Psoas muscle (tissue), 7 donors: ENCODE measurements at regions not wholly inside any gene's neighbourhood (a gene's known extent, or its start where the extent isn't known, plus 50 kb on each side); places are given as distances from the start of the nearest gene placed in this dataset.

Experiments used
- ATAC-seq, 4 donors: fragments of 200-7000 bp; cut with Tn5 transposase; one replicate each; pipeline ENCODE4 v1.9.1; 2020; ENCODE audit warnings: moderate library complexity in 3 of 4, mild to moderate bottlenecking in 2 of 4
- DNase-seq, 2 donors: peaks; one replicate each; pipeline ENCODE4 v3.0.0-alpha.2; 2020
- H3K27ac ChIP-seq: fragments of 200-600 bp; one replicate; pipeline ENCODE4 v1.8.0; 2022
- H3K27me3 ChIP-seq, 3 donors: fragments of 200-600 bp in 1 of 3; one replicate each; pipeline versions ENCODE4 v1.6.1 to v1.8.0; 2013 to 2022; ENCODE audit warnings: low read length in 2 of 3, mild to moderate bottlenecking in 2 of 3, moderate library complexity in 1 of 3; ENCODE audit not compliant: insufficient read depth in 3 of 3
- H3K36me3 ChIP-seq, 2 donors: fragments of 200-600 bp in 1 of 2; one replicate each; pipeline versions ENCODE4 v1.6.1 to v1.8.0; 2013 to 2022; ENCODE audit warnings: low read depth in 1 of 2, mild to moderate bottlenecking in 1 of 2, moderate library complexity in 1 of 2; ENCODE audit not compliant: insufficient read depth in 1 of 2
- H3K4me1 ChIP-seq: fragments of 200-600 bp; one replicate; pipeline ENCODE4 v1.8.0; 2022
- H3K4me3 ChIP-seq: fragments of 200-600 bp; one replicate; pipeline ENCODE4 v1.8.0; 2022; ENCODE audit warnings: mild to moderate bottlenecking
- H3K9me3 ChIP-seq: fragments of 200-600 bp; one replicate; pipeline ENCODE4 v1.8.0; 2022
- CTCF ChIP-seq: fragments of 200-600 bp; IDR thresholded peaks from one replicate; pipeline ENCODE4 v1.8.0; 2022; ENCODE audit warnings: antibody characterized with exemption
- WGBS, 3 donors: extraction: QIAGEN DNeasy Blood & Tissue Kit; methylation state at CpG; one replicate each; pipeline versions ENCODE4 v1.1.6 to v1.1.7; 2013; 5-methylcytosine and 5-hydroxymethylcytosine counted together
- intact Hi-C, 2 donors: fragments of 100-400 bp; cut with DNase I; formaldehyde crosslinking; loops; one replicate each; pipeline versions ENCODE4 v1.11.0 to v1.14.2; 2022
- donor health status: healthy with polysubstance abuse.
- donor health status: DM: no; HTN: no; CAD: no; lungs with moderate emphysema.
- donor health status: Bipolar disorder and iron deficiency.
- donor health status: healthy.
- donor health status: DM: yes; HTN: yes; CAD: no.
- donor health status: DM: no; HTN: no; CAD: no.
- donor health status: DM: yes; HTN: yes; CAD: no.

- Histone ChIP-seq H3K4me1 (no peaks in the 10 kb centered on the region), H3K27ac (no peak overlapping the region), H3K4me3 (no peak overlapping the region), H3K36me3 (no peaks in the 10 kb centered on the region), H3K27me3 (no peaks in the 10 kb centered on the region), H3K9me3 (no peaks in the 10 kb centered on the region)
- 71 to 83% (median 79%) methylated on average over 6 of the region's 6 CpGs for WGBS, 3 donors
- DNase-seq (no peak), ATAC-seq (no peak)
- intact Hi-C loops: loop anchor here in 1 of 2 donors (5.0 kb wide), 1 partner anchor 474 kb away; no protein-coding TSS in a partner anchor
- no peak for TF ChIP-seq CTCF
These were observed 144.9 kb upstream of the ERBB4 start for GRCh38 chr2:212683346-212684097.

GRCh38 chr2:212682937-212683336 is 144.3 kb upstream of the ERBB4 start:
- intact Hi-C loops: loop anchor here in 1 of 2 donors (5.0 kb wide), 1 partner anchor 474 kb away; no protein-coding TSS in a partner anchor
- WGBS, 3 donors: 72 to 82% (median 80%) methylated on average over 3 of the region's 3 CpGs
- ATAC-seq (no peak), DNase-seq (no peak)
- H3K4me1 ChIP-seq: no peaks in the 10 kb centered on the region
- H3K27ac ChIP-seq: no peak overlapping the region
- H3K4me3 ChIP-seq: no peak overlapping the region
- TF ChIP-seq CTCF: no peak
- no peaks in the 10 kb centered on the region for H3K27me3 ChIP-seq
- no peaks in the 10 kb centered on the region for H3K36me3 ChIP-seq
- H3K9me3 ChIP-seq: no peaks in the 10 kb centered on the region

GRCh38 chr2:212677466-212677865 is 138.9 kb upstream of the ERBB4 start:
- ATAC-seq (no peak), DNase-seq (no peak)
- no peaks in the 10 kb centered on the region for H3K9me3 ChIP-seq

GRCh38 chr2:212672186-212672585 is 133.6 kb upstream of the ERBB4 start:
- WGBS, 3 donors: 74 to 83% (median 80%) methylated on average over 2 of the region's 2 CpGs
- Histone ChIP-seq H3K27me3 (no peaks in the 10 kb centered on the region), H3K36me3 (no peaks in the 10 kb centered on the region), H3K9me3 (no peaks in the 10 kb centered on the region), H3K27ac (no peak overlapping the region), H3K4me1 (no peaks in the 10 kb centered on the region), H3K4me3 (no peak overlapping the region)
- no peak for TF ChIP-seq CTCF
- ATAC-seq: no peak
- intact Hi-C loops: no loop called here
- DNase-seq: no peak

More at GRCh38 chr2:212677466-212677865, 138.9 kb upstream of the ERBB4 start:
- Histone ChIP-seq H3K4me1 (no peaks in the 10 kb centered on the region), H3K27ac (no peak overlapping the region), H3K27me3 (no peaks in the 10 kb centered on the region), H3K36me3 (no peaks in the 10 kb centered on the region), H3K4me3 (no peak overlapping the region)
- no peak for TF ChIP-seq CTCF
- intact Hi-C loops: no loop called here
- 25 to 45% (median 32%) methylated on average over 1 of the region's 1 CpG for WGBS, 3 donors

- DNase-seq (no peak), ATAC-seq (no peak)
- Histone ChIP-seq H3K36me3 (no peaks in the 10 kb centered on the region), H3K27me3 (no peaks in the 10 kb centered on the region), H3K9me3 (no peaks in the 10 kb centered on the region), H3K4me1 (no peaks in the 10 kb centered on the region), H3K4me3 (no peak overlapping the region), H3K27ac (no peak overlapping the region)
- intact Hi-C loops: no loop called here
- WGBS, 3 donors: 71 to 75% (median 71%) methylated on average over 2 of the region's 2 CpGs
- no peak for TF ChIP-seq CTCF
These were observed 131.2 kb upstream of the ERBB4 start for GRCh38 chr2:212669761-212670160.
